Gastrocnemius medialis (tissue), 4 donors: ENCODE measurements at regions not wholly inside any gene's neighbourhood (a gene's known extent, or its start where the extent isn't known, plus 50 kb on each side); places are given as distances from the start of the nearest gene placed in this dataset.

ENCODE experiments used
- CTCF ChIP-seq, 5 experiments: fragments of 450-650 bp in 3 of 5; fragments of 200-600 bp in 2 of 5; sonication (generic) in 2 of 5; IDR thresholded peaks in 4 of 5; conservative IDR thresholded peaks in 1 of 5; 1 replicate in 4 of 5; 2 replicates in 1 of 5; pipeline ENCODE4 v1.5.1; 2016 to 2019; ENCODE audit warnings: antibody characterized with exemption in 5 of 5, mild to moderate bottlenecking in 3 of 5, moderate library complexity in 3 of 5
- POLR2A ChIP-seq, 2 donors: fragments of 450-650 bp; IDR thresholded peaks; one replicate each; pipeline ENCODE4 v1.6.1; 2017; ENCODE audit warnings: antibody characterized with exemption in 2 of 2, mild to moderate bottlenecking in 2 of 2, moderate library complexity in 2 of 2

GRCh38 chr4:124768596-124769365 lies 56.2 kb upstream of the ANKRD50 start:
- TF ChIP-seq CTCF (IDR thresholded peaks at IDR 0.05 in 4 of 5, conservative IDR thresholded peaks at IDR 0.05 in 1 of 5) (no peak), POLR2A (IDR thresholded peaks at IDR 0.05) (no peak)
